SK-N-SH (cell line): ENCODE measurements at regions not wholly inside any gene's neighbourhood (a gene's known extent, or its start where the extent isn't known, plus 50 kb on each side); places are given as distances from the start of the nearest gene placed in this dataset.

Experiments used
- GATA2 ChIP-seq: sonication (generic); formaldehyde crosslinking; IDR thresholded peaks from 2 replicates; pipeline ENCODE4 v1.5.0; 2020; ENCODE audit warnings: mild to moderate bottlenecking, missing genetic modification reagents
- NRF1 ChIP-seq: IDR thresholded peaks from 2 replicates; pipeline ENCODE4 v1.6.1; 2012; ENCODE audit warnings: low read depth, mild to moderate bottlenecking, low read length
- SIN3A ChIP-seq: IDR thresholded peaks from 2 replicates; pipeline ENCODE4 v1.6.1; 2012; ENCODE audit warnings: low read depth, mild to moderate bottlenecking, low read length, moderate library complexity, borderline replicate concordance

GRCh38 chr5:152329761-152330283 lies 75.3 kb downstream of the NMUR2 start:
- TF ChIP-seq SIN3A (no peak), GATA2 (CRISPR knock-in tag) (no peak), NRF1 (no peak)
